ENCODE measurements at regions not wholly inside any gene's neighbourhood (a gene's known extent, or its start where the extent isn't known, plus 50 kb on each side); places are given as distances from the start of the nearest gene placed in this dataset.

DNA sequence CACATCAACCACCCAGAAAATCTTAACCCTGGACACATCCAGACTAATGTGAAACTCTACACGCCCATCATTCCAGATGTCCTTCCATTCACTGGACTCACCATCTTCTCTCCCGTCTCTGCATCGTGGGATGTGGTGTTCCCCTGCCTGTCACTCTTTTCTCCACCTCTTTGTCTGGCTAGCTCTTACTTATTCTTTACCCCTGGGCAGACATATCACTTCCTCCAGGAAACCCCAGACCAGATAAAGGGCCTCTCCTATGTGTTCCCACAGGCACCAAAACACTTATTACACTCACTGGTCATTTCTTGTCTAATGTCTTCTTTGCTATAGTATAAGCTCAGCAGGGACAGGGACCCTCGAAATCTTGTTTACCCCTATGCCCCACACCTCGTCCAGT, 109.3 kb upstream of the IPO5 start:
- TF ChIP-seq TARDBP (IDR thresholded peaks at IDR 0.05) (no peak), ARNT (IDR thresholded peaks at IDR 0.05) (no peak), BHLHE40 (IDR thresholded peaks at IDR 0.05; ENCODE audit: borderline replicate concordance) (no peak), FOXK2 (IDR thresholded peaks at IDR 0.05) (no peak)
- CTCF ChIA-PET, result interaction anchor here (0.7 kb wide), 1 partner anchor 612 kb away, joined by 3 read pairs; no protein-coding TSS in a partner anchor
- DNase-seq (ENCODE audit: extremely low spot score), result no peak
- POLR2A ChIA-PET, result no interaction called here

DNA sequence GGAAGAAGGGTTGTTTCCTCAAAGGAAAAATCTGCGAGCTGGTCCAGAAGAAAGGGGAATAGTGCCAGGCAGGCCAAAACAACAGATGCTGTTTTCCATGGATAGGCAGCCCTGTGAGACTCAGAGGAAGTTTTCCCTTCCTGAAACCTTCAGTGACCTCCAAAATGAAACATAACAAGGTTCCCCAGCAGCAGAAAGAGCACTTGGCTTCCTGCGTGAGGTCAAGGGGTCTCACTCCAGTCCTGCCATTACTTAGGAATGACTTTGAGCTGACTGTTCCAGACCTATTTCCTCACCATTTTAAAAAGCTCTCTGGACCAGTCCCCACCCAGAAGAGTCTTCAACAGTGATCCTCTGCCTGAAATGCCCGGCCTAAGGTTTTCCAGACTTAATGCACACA, 104.6 kb upstream of the IPO5 start:
- DNase-seq (ENCODE audit: extremely low spot score), result no peak
- POLR2A ChIA-PET, result no interaction called here
- CTCF ChIA-PET, result no interaction called here

DNA sequence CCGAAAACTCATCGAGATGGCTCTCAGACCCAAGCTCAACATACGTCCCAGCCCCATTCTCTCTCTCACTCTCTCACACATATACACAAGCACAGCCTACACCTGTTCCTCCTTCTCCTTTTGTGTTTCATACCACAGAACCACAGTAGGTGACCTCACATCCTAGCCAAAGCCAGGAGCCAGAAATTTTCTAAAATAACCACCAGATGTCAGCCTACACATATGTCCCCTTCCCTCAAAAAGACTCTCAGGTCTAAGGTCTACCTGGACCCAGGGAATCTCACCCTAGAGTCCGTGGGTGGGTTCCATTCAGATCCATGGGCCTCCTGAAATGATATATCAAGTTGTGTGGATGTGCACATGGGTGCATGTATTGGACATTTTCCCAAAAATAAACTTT, 104.2 kb upstream of the IPO5 start:
- TF ChIP-seq ZNF384 (IDR thresholded peaks at IDR 0.05) (no peak), FOXM1 (IDR thresholded peaks at IDR 0.05; ENCODE audit: borderline replicate concordance) (no peak), BHLHE40 (IDR thresholded peaks at IDR 0.05; ENCODE audit: borderline replicate concordance) (no peak), L3MBTL2 (conservative IDR thresholded peaks at IDR 0.05) (no peak), NFRKB (IDR thresholded peaks at IDR 0.05) (no peak), FOXK2 (IDR thresholded peaks at IDR 0.05) (no peak), TARDBP (IDR thresholded peaks at IDR 0.05) (no peak)
- TF ChIP-seq, protein P1, sequence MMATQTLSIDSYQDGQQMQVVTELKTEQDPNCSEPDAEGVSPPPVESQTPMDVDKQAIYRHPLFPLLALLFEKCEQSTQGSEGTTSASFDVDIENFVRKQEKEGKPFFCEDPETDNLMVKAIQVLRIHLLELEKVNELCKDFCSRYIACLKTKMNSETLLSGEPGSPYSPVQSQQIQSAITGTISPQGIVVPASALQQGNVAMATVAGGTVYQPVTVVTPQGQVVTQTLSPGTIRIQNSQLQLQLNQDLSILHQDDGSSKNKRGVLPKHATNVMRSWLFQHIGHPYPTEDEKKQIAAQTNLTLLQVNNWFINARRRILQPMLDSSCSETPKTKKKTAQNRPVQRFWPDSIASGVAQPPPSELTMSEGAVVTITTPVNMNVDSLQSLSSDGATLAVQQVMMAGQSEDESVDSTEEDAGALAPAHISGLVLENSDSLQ (IDR thresholded peaks at IDR 0.05), result no peak
- ChIA-PET CTCF (no interaction called here), POLR2A (no interaction called here)
- DNase-seq (ENCODE audit: extremely low spot score), result peak; percentile 19

More for the DNA sequence above, 104.6 kb upstream of the IPO5 start:
- TF ChIP-seq TARDBP (IDR thresholded peaks at IDR 0.05), result no peak
- no peak for TF ChIP-seq NFRKB (IDR thresholded peaks at IDR 0.05)
- no peak for TF ChIP-seq ZNF384 (IDR thresholded peaks at IDR 0.05)
- no peak for TF ChIP-seq ARNT (IDR thresholded peaks at IDR 0.05)
- no peak for TF ChIP-seq FOXK2 (IDR thresholded peaks at IDR 0.05)
- TF ChIP-seq FOXM1 (IDR thresholded peaks at IDR 0.05; ENCODE audit: borderline replicate concordance), result no peak
- no peak for TF ChIP-seq LEF1 (IDR thresholded peaks at IDR 0.05; ENCODE audit: borderline replicate concordance)
- TF ChIP-seq SP1 (IDR thresholded peaks at IDR 0.05), result no peak
- TF ChIP-seq SUZ12 (IDR thresholded peaks at IDR 0.05), result no peak
- TF ChIP-seq, protein P1 (IDR thresholded peaks at IDR 0.05), result no peak
- no peak for TF ChIP-seq ELF4 (IDR thresholded peaks at IDR 0.05)
- TF ChIP-seq HDGF (IDR thresholded peaks at IDR 0.05; ENCODE audit: borderline replicate concordance), result no peak

DNA sequence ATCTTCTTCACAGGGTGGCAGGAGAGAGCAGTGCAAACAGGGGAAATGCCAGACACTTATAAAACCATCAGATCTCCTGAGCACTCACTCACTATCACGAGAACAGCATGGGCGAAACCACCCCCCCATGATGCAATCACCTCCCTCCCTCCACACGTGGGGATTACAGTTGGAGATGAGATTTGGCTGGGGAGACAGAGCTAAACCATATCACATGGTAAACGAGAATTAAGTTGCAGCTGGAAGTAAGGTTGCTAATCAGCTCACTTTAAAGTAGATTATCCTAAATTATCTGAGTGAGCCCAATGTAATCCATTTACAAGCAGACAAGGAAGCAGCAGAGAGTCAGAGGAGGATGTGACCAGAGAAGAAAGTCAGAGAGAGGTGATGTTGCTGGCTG, 102.2 kb upstream of the IPO5 start:
- DNase-seq (ENCODE audit: extremely low spot score), result no peak
- ChIA-PET POLR2A (no interaction called here), CTCF (no interaction called here)
- TF ChIP-seq FOXM1 (IDR thresholded peaks at IDR 0.05; ENCODE audit: borderline replicate concordance) (no peak), SP1 (IDR thresholded peaks at IDR 0.05) (no peak), NFRKB (IDR thresholded peaks at IDR 0.05) (no peak)

DNA sequence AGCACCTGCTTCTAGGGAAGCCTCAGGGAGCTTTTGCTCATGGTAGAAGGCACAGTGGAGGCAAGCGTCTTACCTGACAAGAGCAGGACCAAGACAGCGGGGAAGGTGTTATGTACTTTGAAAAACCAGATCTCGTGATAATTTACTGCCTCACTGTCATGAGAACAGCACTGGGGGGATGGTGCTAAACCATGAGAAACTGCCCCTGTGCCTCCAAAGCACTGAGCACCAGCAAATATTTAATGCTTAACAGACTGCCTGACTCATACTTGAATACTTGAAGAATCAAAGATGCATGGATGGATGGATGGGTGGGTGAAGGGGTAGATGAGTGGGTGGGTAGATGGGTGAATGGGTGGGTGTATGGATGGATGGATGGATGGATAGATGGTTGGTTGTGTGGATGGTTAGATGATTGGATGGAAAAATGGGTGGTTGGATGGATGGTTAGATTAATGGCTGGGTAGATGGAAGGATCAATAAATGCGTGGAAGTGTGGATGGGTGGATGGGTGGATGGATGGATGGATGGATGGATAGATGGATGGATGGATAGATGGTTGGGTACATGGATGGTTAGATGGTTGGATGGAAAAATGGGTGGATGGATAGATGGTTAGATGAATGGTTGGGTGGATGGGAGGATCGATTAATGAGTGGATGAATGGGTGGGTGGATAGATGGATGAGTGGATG, 101.1 kb upstream of the IPO5 start:
- DNase-seq (ENCODE audit: extremely low spot score), result no peak
- no peak for TF ChIP-seq SUZ12 (IDR thresholded peaks at IDR 0.05)
- TF ChIP-seq TARDBP (IDR thresholded peaks at IDR 0.05), result no peak
- no peak for TF ChIP-seq FOXM1 (IDR thresholded peaks at IDR 0.05; ENCODE audit: borderline replicate concordance)
- ChIA-PET POLR2A (no interaction called here), CTCF (no interaction called here)

DNA sequence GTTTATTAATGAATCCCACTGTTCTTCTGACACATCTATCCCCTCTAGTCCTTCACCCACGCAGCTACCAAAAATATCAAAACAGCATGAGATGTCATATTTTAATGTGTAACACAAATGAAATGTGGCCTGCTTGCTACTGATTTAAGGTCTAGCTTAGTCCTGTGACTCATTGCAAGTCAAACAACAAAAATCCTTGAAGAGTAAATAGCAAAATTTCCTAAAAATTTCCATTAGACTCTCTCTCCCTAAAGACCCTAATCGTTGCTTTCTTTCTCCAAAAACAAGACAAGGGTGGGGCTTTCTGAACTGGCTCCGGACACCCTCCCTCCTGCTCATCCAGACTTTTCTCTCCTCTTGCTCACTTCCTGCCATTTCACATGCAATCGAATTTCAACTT, 99.9 kb upstream of the IPO5 start:
- no peak for DNase-seq (ENCODE audit: extremely low spot score)
- ChIA-PET CTCF (no interaction called here), POLR2A (no interaction called here)
- TF ChIP-seq SP1 (IDR thresholded peaks at IDR 0.05) (no peak), BHLHE40 (IDR thresholded peaks at IDR 0.05; ENCODE audit: borderline replicate concordance) (no peak), NFRKB (IDR thresholded peaks at IDR 0.05) (no peak), FOXM1 (IDR thresholded peaks at IDR 0.05; ENCODE audit: borderline replicate concordance) (no peak), TARDBP (IDR thresholded peaks at IDR 0.05) (no peak), LEF1 (IDR thresholded peaks at IDR 0.05; ENCODE audit: borderline replicate concordance) (no peak), ZNF384 (IDR thresholded peaks at IDR 0.05) (no peak), ARNT (IDR thresholded peaks at IDR 0.05) (no peak), CTBP1 (IDR thresholded peaks at IDR 0.05; ENCODE audit: borderline replicate concordance) (no peak)
- TF ChIP-seq, protein P1 (IDR thresholded peaks at IDR 0.05), result no peak

DNA sequence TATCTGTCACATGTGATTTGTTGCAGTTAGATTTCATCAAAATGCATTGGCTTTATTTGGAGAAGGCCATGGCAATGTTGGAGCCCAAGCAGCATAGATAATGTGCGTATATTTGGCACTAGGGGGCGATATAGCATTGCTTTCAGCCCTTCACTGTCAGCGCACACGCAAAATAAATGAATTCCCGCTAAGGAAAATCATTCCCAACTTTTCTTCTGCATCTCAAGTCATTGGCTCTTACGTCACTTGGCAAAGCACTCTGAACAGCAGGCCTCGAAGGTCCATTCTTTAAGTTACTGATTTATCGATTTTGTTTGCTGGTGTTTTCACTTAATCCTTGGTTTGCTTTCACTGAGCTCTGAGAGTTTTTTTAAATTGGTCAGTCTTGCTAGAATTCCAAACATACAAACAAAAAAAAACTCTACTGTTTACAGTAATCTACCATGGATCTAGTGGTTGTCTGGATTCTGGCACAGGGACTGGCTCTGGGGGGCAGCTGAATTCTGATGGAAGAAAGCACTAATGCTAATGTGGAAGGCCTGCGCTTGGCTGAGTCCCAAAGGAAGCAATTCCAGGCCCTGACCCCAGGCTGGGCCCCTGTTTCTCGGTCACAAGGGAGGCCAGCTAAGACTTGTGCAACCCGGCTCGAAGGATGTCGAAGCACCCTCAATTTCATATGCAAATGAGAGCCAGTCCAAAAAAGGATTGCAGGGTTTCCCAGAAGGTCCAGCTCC, 97.7 kb upstream of the IPO5 start:
- TF ChIP-seq CTBP1 (IDR thresholded peaks at IDR 0.05; ENCODE audit: borderline replicate concordance) (no peak), L3MBTL2 (conservative IDR thresholded peaks at IDR 0.05) (0 out of 2 replicates have a peak, but pooled peaks have one; percentile 20)
- TF ChIP-seq, protein P1 (IDR thresholded peaks at IDR 0.05), result peak; percentile 49; the same call in 1 of the 2 replicates
- DNase-seq (ENCODE audit: extremely low spot score), result peak; percentile 65
- CTCF ChIA-PET, result interaction anchor here (0.6 to 2.4 kb wide), 8 partner anchors 15 to 973 kb away, joined by 3 to 16 read pairs (median 4); no protein-coding TSS in a partner anchor
- POLR2A ChIA-PET, result interaction anchor here (1.4 kb wide), 1 partner anchor 120 kb away, joined by 3 read pairs; no protein-coding TSS in a partner anchor
